ENCODE measurements at regions not wholly inside any gene's neighbourhood (a gene's known extent, or its start where the extent isn't known, plus 50 kb on each side); places are given as distances from the start of the nearest gene placed in this dataset.

DNA sequence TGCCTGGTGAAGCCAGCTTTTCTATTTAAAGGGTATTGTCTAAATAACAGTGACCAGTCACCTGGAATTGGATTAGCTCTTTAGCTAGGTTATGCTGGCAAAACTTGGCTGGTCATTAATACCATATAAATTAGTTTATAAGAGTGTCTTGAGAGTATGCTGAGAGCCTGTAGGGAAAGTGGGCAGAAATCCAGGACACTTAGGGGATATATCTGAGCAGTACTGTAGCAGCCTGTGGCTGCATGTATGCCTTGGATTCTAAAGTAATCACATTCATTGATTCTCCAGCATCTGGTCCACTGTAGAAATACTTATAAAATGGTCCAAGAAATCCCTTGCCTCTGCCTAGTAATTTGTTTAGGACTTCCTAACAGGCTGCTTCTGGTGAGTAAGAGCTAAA, 288.9 kb upstream of the DMAC1 start:
- no peak for DNase-seq

DNA sequence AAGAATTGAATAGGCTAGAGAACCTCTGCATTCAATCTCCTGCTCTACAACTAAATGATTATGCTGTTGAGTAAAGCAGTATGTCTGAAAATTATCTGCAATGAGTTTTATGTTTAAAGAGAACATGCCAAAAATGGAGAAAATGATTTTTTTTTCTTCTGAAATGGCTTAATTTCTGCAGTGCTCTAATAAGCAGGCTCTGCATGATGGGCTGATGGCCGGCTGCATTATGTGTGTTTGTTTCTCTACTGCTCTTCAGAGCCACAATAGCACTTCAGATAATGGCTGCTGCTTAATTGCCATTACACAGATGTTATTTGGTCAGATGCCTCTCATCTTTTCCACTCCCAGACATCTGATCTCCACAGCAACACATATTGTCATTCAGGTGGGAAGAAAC, 286.4 kb upstream of the DMAC1 start:
- DNase-seq: no peak

DNA sequence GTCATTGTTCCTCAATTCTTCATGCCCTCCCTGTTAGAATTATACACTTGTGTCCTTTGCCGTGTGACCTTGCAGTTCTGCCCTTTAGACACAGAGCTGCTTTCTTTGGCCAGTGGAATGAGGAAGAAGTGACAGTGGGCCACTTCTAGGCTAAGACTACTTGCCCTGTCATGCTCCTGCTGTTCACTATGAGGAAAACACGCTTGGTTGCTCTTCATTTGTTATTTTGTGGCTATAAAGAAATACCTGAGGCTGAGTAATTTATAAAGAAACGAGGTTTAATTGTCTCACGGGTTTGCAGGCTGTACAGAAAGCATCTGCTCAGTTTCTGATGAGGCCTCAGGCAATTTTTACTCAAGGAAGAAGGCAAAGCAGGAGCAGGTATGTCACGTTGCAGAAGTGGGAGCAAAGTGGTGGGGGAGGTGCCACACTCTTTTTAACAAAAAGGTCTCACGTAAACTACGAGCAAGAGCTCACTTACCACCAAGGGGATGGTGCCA, 279.1 kb upstream of the DMAC1 start:
- DNase-seq: no peak

DNA sequence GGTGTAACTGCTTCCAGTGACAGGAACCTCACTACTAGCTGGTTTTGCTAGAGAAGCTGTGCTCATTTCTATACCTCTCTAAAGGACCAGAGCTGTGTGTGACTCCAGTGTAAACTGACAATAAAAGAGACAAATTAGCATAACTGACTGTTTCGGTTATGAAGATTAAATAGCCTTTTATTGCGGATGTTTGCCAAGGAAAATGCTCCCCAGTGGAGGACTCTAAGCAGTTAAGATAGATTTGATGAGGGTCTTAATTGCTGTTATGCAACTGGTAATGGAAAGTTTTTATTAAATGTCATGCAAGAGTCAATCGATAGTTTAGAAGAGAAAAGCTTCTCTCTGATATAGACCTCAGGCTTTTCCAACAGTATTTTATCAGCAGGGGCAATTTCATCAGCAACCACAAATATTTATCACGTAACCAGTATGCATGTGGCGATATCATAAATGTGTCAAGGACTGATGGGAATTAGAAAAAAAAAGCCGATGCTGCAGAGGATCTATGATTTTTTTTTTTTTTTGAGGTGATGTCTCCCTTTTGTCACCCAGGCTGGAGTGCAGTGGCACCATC, 275.2 kb upstream of the DMAC1 start:
- DNase-seq: no peak

DNA sequence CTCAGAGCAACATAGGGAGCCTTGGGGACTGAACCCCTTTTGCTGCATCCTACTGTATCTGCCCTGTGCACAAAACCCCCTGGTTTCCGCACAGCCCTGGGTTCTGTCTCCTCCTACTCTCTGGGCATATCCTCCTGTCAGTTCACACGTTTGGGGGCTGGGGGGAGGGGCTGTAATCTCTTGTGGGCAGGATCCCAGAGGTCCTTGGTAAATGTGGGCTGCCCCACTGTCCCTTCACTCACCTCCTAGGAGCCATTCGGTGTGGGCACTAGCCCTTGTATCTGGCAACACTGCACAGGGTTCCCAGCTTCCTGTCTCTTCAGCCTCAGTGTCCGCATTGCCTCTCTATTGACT, 271.8 kb upstream of the DMAC1 start:
- DNase-seq: no peak

DNA sequence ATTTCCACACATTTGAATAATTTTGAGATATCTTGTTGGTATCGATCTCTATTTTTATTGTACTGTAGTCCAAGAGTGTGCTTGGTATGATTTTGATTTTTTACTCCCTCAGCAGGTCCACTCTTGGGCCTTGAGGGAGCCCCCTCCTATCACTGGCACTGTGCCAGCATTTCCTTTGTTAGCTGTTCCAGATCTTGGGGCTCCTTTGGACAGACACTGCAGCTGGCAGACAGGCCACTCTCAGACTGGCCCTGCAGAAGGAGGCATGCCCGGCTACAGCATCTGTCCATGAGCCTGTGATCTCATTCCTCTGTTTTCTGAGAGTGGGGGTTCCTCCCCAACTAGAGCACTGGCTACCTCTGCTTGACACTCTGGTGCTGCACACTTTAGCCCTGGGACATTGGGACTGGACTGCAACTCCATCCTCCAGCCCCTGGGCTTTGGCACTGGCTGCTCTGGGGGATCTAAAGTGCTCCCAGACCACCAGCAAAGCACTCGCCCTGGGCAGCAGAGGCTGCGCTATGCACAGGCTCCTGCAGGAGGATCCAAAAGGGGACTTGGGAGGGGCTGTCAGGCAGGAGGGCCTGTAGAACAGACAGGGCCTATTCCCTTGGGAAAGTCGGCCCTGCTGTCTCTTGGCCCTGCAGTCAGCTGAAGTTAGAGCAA, 271.3 kb upstream of the DMAC1 start:
- no peak for DNase-seq

DNA sequence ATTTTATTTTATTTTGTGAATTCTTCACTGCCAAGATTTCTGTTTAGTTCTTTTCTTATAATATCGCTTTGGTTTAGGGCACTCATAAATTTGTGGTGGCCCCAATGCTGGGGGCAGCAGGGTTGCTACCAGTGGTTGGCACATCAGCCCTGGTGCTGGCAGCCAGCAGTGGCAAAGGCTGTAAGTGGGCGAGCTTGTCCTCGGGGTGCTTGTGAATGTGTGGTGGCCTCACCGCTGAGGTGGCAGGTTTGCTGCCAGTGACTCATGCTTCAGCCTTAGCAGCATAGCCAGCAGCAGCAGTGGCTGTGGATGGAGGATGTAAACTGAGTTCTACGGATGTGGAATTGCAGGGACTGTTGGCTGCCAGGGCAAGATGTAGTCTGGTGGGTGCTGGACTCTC, 262.9 kb upstream of the DMAC1 start:
- DNase-seq: no peak

DNA sequence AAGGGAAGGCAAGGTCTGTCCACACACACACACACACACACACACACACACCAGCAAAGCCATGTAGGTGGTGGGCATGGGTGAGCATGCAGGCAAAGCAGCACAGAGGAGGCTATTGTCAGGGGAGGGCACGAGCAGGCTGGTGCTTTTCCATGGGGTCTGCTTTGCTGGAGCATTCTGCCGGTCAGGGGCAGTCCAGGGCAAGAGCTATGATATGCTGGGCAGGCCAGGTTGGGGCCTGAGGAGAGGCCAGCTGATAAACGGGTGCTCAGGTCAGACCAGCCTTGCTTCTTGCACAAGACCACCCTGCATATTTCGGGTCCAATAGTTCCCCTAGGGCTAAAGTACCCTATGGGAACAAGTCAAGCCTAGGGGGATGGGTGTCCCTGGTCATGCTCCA, 253.9 kb upstream of the DMAC1 start:
- no peak for DNase-seq

DNA sequence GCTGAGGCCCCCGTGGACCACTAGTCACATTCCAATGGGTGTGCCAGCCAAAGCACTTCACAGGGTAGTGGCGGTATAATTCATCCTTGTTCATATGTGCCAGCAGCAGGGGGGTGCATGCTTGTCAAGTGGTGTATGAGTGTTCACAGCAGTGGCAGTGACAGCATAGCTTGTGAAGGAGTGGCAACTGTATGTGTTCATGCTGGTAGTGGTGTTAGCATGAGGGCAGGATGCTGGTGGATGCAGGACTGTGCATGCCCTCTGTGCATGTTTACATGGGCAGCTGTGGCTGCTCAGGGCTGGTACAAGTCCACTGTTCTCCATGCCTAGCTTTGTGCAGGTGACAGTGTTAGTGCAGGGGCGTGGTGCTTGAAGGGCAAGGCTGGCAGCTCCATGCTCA, 253.4 kb upstream of the DMAC1 start:
- no peak for DNase-seq

DNA sequence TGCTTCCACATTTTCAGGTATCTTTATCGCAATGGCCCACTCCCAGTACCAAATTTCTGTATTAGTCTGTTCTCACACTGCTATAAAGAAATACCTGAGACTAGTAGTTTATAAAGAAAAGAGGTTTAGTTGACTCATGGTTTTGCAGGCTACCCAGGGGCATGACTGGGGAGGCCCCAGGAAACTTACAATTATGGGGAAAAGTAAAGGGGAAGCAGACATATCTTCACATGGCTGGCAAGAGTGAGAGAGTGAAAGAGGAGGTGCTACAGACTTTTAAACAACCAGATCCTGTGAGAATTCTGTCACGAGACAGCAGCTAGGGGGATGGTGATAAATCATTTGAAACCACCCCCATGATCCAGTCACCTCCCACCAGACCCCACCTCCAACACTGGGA, 238.2 kb upstream of the DMAC1 start:
- DNase-seq: no peak

DNA sequence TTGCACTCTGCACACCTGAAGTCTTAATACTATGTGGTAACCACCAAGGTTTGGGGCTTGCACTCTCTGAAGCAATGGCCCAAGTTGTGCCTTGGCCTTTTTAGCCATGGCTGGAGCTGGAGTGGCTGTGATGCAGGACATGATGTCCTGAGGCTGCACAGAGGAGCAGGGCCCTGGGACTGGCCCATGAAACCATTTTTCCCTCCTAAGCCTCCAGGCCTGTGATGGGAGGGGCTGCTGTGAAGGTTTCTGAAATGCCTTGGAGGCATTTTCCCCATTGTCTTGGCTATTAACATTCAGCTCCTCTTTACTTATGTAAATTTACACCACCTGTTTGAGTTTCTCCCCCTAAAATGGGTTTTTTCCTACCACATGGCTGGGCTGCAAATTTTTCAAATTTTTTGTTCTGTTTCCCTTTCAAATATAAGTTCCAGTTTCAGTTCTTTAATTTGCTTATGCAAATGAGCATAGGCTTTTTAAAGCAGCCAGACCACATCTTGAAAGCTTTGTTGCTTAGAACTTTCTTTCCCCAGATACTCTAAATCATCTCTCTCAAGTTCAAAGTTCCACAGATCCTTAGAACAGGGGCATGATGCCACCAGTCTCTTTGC, 237.4 kb upstream of the DMAC1 start:
- no peak for DNase-seq

DNA sequence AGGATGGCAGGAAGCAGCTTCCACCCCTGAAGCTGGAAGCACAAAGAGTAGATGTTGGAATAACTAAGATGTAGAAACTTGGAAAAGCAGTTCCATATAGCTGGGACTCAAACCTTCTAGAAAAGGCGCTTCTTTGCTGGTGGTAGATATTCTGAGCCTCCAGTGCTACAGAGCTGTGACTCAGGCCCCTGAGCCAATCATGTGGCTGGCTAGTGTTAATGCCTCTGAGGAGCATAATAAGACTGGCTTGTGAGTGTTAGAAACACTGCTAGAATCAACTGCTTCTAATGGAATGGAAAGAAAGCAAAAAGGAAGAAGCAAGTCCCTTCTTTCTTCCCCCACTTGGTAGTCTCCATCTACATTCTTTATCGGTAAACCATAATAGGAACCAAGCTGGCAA, 234.2 kb upstream of the DMAC1 start:
- DNase-seq: no peak

DNA sequence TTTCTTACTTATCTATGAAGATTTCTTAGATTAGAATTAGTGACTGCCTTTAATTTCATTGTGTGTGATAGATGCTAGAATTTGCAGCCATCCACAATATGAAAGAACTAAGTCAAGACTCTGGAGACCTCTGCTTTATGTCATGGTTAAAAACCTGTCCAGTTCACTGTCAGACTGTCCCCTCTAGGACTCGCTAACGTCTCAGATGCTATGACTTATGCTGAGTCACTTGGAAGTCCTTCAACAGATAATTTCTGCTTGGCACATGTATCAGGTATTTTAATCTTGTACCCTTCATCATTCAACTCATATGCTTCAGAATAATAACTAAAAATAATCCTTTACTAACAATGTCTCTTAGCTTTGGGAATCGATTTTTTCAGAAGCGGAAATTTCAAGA, 230.5 kb upstream of the DMAC1 start:
- DNase-seq: no peak

DNA sequence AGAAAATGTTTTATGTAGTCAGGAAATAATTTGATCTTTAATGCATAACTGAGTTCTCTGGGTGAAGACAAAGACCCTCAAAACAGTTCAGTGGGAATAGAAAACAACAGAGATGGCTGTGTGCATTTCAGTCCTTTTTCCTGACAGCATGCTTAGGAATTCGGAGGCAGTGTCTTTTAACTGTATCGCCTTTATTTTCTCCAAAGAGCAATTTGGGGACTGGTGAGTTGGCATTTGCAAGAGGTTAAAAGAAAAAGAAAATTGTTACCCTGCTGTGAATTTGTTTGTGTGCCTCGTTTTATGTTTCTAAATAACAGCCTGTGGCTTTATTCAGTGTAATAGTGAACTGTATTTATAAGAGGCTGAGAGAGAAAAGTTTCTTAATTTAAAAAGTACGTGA, 227.8 kb upstream of the DMAC1 start:
- no peak for DNase-seq

DNA sequence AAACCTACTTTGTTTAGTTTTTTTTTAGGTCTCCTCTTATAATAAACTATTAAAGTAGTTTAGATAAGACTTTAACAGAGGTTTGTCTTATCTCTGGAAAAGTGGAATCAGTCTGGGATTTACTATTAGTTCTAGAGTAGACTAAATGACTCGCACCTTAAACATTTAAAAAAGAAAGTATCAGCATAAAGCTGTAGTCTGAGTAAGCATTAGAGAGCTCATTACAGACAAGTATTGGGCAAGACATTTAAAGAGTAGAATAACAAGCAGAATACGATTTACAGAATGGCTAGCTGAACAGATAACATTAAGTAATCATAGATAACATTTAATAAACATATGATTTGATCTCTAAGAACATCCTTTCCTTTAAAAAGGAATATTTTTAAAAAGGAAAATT, 226.0 kb upstream of the DMAC1 start:
- DNase-seq: no peak

DNA sequence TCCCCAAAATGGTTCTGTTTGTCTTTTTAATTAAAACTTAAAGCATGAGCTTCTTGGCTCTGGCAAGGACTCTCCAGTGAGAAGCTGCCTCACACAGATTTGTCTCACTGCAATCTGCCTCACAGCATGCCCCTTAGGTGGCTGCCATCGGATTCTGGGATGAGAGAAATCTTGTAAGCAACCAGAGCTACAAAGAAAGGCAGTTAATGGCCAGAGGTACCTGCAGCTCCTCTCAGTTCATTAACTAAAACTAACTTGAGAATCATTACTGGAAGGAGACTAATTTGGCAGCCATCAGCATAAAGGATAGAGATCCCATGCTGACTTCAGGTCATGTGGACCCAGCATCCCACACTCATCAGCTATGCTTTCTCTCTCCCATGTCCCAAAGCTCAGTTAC, 220.6 kb upstream of the DMAC1 start:
- no peak for DNase-seq

DNA sequence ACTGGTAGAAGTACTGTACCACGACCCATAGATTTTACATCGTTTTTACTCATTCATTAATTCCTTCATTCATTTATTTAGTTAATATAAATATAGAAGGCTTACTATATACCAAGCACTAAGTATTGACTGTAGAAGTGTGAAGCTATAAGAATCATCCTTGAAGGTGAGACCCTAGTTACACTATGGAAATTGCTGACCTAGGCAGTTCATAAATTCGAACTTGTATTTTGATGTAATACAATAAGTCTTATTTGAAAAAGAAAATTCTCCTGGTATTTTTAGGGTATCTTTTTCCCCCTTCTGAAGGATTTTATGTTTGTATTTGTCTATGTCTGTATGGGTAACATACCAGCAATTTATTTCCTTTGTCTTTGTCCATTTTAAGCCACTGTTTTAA, 220.1 kb upstream of the DMAC1 start:
- no peak for DNase-seq

DNA sequence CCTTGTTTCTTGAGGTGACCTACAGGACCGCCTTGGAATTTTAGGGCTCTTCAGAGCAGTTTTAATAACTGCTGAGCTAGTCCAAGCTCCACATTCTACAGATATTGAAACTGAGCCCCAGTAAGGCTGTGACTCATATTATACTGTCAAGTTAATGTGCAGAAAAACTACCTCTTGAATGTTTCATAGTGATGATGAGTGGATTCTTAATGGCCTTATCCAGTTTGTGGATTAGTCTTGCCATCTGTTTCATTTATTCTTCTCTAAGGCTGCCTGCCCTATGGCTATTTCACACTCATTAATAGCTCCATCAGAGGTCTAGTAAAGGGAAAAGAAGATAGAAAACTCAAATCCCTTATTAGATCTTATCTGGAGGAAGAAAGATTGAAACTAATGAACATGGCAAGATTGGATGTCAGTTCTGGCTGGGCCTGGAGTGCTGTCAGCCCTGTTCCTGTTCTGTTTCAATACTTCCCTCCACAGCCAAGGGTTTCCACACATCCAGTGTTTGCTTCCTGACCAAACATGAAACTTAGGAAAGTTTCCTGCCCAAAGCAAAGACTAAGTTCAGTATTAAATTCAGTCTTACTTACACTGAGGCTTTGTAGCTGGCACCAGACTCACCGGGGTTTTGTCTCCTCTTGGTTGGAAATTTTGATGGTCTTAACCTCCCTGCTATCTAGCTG, 215.6 kb upstream of the DMAC1 start:
- no peak for DNase-seq

DNA sequence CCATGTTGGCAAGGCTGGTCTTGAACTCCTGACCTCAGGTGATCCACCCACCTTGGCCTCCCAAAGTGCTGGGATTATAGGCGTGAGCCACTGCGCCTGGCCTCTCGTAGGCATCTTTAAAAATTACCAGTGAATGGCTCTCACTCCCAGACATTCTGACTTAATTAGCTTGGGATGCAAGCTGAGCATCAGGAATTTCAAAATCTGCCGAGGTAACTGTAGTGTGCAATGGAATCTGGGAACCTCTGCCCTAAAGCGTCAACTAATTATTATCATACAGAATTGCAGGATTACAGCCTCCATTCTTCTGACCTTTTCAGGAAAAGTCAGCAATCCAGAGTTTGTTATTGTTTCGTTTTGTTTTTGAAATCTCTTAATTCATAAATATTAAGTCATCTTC, 213.4 kb upstream of the DMAC1 start:
- DNase-seq: no peak

DNA sequence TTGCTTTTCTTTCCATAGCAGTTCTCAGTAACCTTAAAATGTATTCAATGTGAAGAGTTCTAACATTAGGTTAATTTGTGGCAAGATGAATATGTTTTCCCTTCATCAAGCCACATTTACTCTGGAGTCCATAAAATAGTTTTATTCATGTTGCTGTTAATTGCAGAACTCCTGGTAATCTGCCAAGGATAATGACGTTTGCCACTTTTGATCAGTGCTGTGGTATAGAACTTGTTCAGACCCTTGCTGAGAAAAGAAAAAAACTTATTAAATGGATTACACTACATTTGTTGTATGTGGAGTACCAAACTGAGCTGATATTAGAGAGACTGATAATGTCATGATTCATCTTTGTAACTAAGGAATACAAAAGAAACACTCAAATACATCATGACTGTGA, 212.4 kb upstream of the DMAC1 start:
- DNase-seq: no peak

DNA sequence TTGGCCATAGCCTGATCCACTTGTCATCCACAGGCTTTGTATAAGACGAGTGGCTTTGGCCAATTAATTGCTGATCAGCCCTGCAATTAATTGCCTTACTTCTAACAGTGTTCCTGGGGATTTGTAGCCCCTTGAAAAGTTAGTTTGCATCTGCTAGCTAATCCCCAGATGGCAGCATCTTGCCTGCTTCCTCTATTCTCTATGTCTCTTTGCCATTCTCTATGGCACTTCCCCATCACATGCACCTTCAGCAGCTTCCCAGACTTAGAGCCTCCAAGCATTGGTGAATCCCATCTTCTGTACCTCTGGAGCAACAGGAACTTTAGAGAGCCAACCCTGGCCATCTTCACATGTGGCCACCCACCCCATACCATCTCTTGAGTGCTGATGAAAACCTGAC, 197.0 kb upstream of the DMAC1 start:
- no peak for DNase-seq

DNA sequence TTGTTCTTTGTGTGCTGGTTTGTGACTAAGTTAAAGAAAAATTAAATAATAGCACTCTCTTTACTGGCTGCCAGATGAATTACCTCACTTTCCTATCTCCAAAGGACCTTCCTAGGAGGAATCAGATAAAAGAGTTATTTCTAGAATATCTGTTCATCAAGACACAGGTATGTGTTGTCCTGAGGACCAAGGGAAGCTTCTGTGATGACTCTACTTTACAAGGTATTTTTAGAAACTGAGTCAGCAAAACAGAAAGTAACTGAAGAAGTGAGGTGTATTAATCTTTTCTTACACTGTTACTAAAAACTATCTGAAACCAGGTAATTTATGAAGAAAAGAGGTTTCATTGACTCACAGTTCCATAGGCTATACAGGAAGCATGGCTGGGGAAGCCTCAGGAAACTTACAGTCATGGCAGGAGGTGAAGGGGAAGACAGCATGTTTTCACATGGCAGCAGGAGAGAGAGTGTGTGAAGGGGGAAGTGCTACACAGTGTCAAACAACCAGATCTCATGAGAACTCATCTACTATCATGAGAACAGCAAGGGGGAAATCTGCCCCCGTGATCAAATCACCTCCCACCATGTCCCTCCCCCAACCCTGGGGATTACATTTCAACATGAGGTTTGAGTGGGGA, 189.2 kb upstream of the DMAC1 start:
- DNase-seq: no peak

DNA sequence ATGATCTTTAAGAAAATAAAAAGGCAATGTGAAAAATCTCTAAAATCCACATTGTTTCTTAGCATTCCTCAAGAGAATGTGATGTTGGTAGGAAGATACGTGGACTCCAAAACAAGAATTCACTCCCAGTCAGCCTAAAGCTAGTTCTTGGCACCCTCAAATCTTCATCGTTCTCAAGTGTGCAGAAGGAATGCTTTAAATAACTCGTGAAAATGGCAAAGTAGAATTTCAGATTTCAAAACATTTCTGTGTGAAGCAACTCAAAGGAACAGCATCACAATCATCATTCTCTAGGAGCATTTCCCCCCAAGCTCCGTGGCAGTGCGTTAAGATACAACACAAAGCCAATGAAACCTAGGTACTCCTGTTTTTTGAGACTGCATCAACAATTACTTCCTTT, 185.1 kb upstream of the DMAC1 start:
- no peak for DNase-seq
